GM18511 (cell line): ENCODE measurements at regions not wholly inside any gene's neighbourhood (a gene's known extent, or its start where the extent isn't known, plus 50 kb on each side); places are given as distances from the start of the nearest gene placed in this dataset.
"Not testable (repeated sequence)": the region's sequence is repeated elsewhere in the genome, so short reads cannot be mapped to it uniquely, and the experiment has no call there.

Experiments
- ATAC-seq: cut with Tn5 transposase; IDR thresholded peaks from one replicate; pipeline ENCODE4 v1.9.1; 2021; ENCODE audit warnings: mild to moderate bottlenecking, moderate library complexity; ENCODE audit not compliant: unreplicated experiment

DNA sequence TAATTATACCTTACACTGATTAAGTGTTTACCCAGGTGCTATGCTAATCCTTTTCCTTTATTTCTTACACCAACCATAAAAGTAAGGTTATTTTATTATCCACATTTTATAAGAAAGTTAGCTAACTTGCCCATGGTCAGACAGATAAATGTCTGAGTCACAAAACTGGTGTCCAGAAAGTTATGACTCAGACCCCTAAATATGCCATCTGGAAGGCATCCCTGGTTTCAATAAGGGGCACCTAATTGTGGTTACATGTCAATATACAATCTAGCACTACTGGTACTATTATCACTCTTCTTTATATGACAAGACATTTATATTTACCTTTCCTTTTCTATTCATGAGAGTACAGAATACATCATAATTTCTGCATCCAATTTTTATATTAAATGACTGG is 496.5 kb upstream of the ADGRL2 start:
- ATAC-seq, result no peak

DNA sequence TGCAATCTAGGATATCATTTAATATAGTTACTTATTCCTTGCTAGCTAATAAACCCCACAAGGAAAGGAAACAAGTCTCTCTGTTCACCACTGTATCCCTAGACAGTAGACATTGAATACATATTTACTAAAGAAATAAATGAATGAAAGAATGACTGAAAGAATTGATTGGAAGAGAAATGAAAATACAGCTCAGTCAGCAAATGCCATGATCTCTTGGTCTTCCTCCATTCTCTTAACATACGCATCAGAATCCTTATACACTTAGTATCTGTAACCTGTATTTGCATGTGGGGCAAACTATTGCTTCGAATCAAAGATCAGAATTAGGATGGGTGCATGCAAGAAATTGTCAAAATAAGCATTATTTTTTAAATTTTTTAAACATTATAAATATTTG is 500.8 kb upstream of the ADGRL2 start:
- ATAC-seq, result no peak

DNA sequence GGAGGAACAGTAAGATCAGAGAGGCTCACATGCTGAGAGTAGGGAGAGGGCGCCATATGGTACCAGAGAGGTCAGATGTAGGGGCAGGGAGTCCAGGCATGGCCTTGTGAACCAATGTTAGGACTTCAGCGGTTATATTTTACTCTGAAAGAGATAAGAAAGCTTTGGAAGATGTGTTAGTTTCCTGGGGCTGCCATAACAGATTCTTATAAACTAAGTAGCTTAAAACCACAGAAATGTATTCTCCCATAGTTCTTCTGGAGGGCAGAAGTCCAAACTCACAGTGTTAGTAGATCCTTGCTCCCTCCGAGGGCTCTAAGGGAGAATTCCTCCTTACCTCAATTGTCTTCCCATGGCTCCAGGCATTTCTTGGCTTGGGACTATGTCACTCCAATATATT is 502.5 kb upstream of the ADGRL2 start:
- ATAC-seq, result no peak

DNA sequence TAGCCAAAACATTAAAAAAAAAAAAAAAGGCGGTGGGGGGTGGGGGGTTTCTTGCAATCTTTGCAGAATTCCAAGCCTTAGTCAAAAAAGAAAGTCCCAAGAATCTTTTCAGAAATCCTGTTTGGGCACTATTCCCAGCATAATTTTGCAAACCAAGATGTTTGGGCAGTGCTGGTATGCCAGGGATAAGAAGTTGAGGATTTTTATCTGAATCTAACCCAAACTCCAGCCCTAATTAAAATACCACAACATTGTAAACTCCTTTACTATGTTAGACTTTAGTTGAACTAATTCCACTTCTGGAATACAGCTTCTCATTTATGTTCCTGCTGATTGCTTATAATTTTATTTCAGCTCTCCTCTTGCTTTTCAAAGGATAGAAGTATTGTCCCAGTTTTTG is 504.1 kb upstream of the ADGRL2 start:
- no peak for ATAC-seq

DNA sequence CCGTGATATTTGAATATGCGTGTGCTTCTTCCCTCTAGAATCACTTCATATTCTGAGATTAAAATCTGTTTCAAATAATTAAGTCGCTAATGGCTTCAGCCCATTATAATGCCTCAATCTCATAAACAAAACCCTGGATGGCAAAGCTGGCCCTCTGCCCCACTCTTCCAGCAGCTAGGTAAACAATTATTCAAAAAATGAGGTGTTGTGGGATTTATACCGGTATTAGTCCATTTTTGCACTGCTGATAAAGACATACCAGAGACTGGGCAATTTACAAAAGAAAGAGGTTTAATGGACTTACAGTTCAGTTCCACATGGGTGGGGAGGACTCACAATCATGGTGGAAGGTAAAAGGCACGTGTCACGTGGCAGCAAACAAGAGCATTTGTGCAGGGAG is 510.4 kb upstream of the ADGRL2 start:
- no peak for ATAC-seq

DNA sequence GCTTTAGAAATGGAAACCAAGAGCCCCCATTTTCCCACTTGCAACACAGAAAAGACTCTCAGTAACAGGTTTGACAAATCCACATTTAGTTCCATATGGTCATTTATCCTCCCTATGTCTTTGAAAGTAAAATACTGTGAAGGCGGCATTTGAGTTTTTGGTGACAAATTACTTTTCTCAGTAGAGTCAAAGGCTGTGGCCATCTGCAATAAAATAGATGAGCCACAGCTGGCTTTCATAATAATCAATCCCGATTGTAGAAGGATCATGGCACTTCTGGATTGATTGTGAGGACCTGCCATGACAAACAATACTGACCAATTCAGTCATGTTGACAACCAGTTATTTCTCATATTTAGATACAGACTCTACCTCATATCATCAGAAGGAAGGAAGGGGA is 512.0 kb upstream of the ADGRL2 start:
- ATAC-seq, result no peak

DNA sequence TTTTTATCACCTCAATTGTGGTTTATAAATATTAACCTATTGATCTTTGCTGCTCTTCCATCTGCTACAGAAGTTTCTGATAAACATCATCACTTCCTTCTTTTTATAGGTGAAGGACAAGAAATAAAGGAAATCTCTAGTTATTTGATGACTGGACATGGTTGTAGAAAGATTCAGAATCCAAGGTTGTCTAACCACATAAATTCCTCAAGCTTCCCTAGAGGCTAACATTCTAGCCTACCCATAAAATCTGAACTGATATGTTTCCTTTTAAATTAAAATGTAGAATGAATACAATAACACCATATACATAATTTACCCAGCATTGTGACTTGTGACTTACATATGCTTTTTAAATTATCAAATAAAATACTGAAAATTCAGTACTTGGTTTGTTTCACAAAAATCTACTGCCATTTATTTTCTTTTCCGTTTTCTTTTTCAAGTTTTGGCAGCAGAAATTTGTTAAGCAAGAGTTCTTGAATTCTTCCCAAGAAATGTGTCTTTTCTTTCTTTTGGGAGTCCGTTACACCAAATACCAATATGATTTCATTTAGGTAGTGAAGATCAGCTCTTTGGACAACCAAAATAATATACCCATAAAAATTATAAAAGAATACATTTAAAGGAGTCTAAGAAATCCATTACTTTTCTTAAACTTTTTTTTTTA is 513.2 kb upstream of the ADGRL2 start:
- ATAC-seq, result no peak

DNA sequence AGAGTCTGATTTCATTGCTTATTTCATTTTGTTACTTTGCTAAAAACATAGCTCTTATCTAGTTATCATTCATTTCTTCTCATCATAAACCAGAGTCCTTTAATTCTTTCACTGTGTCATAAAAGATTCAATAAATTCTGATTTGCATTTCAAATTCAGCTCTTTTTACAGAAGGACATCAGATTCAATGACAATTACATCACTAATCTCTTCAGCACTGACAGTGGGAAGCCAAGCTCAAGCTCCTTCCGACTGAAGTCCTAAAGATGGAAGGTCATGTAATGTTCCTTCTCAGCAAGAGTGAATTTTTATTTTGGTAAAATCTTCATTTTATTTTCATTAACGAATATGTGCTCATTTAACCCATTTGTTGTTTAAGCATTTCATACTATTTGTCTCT is 530.7 kb upstream of the ADGRL2 start:
- no peak for ATAC-seq

DNA sequence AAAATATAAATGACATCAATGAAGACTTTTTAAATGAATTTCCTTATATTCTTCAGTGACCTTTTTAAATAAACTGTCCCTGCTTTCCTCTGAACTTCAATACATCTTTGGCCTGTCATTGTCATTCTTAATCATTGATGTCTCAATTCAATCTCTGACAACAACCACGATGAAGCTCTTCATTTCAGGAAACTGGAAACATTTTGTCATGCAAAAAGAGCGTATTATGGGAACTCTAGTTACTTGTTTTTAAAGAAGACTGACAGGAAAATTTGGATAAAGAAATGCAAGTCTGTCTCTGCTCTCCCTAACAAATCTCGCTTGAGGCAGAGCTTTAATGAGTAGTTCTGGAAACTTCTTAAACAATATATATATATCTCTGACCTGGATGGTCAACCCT is 535.8 kb upstream of the ADGRL2 start:
- no peak for ATAC-seq

DNA sequence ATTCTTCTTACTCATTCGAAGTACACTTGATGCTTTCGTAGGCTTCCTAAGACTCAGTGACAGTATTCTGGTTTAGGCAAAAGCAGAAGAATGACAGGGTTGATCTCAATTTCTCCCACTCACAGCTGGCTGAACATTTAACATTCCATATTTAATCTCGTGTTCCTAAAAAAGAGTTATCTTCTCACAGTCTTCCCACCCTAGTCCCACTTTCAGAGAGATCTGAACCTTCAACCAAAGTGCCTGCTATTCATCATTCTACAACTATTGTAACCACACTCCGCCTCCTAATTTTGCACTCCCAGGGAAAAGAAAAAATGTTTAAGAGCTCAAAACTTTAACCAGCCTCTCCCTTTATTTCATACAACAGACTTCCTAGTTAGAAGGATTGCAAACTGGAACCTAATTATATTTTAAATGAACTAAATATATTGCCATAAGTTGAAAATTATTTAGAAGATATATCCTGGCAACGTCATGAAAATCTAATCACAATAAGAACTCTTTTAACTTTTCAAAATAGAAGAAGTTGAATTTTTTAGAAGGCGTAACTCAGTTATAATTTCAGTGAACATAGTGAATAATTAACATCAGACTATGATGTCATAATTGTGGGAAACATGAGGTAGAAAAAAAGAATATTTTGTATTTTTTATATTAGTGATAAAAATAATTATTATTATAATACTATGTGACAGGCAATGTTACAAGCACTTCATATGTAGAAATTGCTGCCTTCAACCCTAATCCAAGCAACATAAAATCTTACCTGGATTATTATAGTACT is 540.9 kb upstream of the ADGRL2 start:
- ATAC-seq, result no peak

DNA sequence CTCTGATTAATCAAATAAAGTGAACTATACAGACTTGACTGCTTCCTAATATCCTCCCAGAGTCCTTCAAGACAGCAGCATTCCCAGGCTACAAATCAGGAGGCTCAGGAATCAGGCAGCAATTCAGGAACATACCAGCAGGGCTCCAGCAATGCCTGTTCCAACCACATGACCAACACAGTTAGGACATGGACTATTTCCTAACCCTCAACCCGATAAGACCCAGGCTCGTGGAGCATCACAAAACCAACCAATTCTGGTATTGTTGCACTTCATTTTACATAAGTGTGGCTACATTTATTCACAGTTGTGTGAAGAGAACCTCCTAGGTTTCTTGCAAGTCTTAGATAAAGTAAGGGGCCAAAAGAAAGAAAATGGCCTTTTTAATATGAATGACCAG is 546.2 kb upstream of the ADGRL2 start:
- ATAC-seq, result no peak

DNA sequence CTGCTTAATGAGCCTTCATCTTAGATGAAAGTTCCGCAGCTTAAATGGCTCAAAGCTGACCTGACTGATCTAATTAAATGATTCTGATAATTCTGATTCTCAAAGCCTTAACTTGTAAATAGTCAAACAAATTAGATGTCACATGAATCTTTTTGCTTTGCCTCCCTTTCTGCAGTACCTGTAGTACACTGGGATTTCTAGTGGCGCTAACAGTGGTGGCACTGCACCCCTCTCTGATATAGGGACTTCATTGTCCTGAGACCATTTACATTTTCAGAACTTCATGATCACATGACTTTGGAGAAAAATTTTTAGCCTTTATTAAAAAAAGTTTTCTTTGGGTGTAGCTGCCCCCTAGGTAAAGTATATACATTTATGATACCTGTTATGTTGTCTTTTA is 546.7 kb upstream of the ADGRL2 start:
- no peak for ATAC-seq

DNA sequence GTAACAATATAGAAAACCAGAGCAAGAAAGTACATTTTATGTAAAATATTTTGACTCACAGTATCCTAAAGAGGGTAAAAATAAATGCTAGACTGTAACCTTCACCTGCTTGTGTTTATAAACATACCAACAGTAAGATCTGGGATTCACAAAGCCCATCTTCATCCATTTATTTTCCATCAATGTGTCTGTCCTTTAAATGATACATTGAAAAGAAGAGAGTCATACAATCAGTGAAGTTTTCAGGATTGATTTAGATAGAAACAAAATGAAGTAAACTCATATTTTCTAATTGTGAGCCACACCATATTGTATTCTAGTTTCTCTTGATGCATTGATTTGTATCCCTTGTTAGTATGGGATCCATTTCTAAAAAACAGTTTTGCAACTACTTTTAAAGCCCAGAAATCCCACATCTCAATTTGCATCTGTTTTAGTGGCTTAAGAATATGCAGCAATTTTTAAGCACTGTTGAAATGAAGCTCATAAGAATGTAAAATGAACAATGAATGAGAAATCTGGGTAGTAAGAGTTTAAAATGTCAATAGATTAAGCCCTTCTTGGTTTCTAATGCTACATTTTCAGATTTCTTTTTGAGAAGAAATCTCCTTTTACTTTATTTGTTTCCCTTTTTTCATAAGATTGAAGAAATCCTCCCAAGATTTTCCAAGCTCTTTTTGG is 548.1 kb upstream of the ADGRL2 start:
- no peak for ATAC-seq

DNA sequence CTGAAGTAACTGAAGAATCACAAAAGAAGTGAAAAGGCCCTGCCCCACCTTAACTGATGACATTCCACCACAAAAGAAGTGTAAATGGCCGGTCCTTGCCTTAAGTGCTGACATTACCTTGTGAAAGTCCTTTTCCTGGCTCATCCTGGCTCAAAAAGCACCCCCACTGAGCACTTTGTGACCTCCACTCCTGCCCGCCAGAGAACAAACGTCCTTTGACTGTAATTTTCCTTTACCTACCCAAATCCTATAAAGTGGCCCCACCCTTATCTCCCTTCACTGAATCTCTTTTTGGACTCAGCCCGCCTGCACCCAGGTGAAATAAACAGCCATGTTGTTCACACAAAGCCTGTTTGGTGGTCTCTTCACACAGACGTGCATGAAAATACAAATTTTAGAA is 549.9 kb upstream of the ADGRL2 start:
- not testable (repeated sequence) for ATAC-seq

DNA sequence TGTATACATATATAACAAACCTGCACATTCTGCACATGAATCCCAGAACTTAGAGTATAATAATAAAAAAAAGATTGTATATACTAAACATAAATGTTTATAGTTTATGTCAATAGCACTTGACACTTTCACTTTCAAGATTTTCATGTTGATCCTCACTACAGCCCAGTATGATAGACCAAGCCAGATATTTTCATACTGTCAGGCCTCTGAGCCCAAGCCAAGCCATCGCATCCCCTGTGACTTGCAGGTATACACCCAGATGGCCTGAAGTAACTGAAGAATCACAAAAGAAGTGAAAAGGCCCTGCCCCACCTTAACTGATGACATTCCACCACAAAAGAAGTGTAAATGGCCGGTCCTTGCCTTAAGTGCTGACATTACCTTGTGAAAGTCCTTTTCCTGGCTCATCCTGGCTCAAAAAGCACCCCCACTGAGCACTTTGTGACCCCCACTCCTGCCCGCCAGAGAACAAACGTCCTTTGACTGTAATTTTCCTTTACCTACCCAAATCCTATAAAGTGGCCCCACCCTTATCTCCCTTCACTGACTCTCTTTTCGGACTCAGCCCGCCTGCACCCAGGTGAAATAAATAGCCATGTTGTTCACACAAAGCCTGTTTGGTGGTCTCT is 555.5 kb upstream of the ADGRL2 start:
- ATAC-seq, result not testable (repeated sequence)

DNA sequence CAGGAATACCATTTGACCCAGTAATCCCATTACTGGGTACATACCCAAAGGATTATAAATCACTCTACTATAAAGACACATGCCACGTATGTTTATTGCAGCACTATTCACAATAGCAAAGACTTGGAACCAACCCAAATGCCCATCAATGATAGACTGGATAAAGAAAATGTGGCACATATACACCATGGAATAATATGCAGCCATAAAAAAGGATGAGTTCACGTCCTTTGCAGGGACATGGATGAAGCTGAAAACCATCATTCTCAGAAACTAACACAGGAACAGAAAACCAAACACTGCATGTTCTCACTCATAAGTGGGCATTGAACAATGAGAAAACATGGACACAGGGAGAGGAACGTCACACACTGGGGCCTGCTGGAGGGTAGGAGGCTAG is 556.1 kb upstream of the ADGRL2 start:
- not testable (repeated sequence) for ATAC-seq

DNA sequence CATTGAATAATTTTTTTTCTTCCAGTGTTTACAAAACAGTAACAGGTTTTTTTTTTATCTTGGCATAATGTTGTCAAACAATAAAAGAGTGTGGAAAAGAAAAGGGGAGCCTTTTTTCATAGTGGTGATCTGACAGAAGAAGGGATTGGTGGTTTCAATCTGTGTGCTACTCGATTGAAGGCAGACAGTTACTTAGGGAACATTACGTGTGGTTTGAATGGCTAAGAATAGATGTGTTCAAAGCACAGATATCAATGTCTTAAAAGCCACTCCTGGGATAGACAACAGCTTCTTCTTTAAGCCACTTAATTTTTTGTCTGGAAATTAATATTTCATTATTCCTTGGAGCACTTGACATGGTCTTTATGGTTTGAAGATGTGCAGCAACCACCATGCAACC is 558.6 kb upstream of the ADGRL2 start:
- ATAC-seq, result no peak

DNA sequence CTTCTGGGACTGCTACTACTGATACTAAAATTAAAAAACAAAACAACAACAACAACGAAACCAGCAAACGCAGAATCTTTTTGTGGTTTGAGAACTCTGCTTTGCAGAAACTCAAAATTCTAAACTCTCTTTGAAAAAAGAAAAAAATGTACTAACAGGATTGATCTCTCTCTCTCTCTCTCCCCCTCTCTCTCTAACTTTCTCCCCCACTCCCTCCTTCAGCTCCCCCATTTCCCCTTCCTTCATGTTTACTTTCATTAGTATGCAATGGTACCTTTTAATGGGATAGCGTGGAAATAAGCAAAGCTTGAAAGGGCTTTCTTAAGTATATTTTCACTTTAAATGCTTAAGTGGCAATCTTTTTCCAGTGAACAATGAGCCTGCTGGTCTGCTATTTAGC is 562.6 kb upstream of the ADGRL2 start:
- ATAC-seq, result no peak

DNA sequence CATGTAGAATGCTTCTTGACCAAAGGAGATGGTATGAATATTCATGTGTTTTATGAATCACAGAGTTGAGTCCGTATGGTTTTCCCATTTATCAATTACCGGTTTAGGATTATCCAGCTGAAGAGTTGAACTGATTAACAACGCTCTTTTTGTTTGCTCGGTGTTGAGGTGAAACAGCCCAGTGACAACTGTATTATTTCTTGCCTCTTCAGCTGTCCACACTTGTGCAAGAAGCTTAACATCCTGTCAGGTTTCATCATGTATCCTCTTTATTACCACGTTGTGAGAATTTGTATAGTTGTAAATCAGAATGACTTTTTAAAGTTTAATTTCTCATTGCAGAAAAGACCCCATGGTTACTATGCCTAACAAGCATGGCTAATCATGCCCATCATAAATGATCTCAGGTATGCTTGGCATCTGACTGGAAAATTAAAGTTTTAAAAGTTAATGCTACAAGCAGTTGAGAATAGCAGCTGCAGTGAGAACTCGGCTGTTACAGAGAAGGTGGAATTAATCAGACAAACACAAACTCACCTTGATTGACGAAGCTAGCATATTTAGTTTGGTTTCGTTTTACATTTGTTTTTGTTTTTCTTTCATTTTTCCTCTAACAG is 563.2 kb upstream of the ADGRL2 start:
- no peak for ATAC-seq

DNA sequence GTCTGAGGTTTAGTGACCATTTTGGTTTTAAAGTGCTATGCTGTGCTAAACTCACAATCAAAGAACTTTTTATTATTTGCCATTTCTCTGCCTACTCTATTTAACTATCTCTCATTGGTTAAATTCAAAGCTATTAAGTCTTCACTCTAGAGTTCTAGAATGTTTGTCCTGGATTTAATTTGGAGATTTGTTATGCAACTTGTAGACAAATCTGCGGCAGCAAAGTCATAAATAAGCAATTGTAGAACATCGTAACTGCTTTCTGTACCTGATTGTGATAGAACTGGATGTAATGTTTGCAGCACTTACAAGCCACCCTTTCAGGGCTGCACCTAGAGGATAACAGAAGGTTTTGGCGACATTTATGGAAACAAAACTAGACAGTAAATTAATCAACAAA is 566.5 kb upstream of the ADGRL2 start:
- no peak for ATAC-seq

DNA sequence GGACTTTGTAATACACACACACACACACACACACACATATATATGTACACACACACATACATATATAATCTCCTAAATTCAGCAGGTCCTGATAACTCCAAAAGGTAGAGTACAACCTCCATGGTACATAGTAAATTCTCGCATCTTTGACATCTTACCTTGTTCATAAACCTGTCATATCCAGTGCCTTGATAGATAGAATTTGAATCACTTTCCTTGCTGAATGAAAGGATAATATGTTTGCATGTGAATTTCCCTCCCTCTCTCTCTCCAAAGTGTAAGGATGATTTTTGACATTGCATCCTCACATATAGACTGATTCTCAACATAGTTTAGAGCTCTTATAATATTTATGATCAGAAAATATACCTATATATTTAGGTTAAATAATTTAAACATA is 567.1 kb upstream of the ADGRL2 start:
- no peak for ATAC-seq
